Tibial nerve (tissue), 4 donors: ENCODE measurements at regions not wholly inside any gene's neighbourhood (a gene's known extent, or its start where the extent isn't known, plus 50 kb on each side); places are given as distances from the start of the nearest gene placed in this dataset.

ENCODE experiments used
- EP300 ChIP-seq, 2 donors: sonication (generic); formaldehyde crosslinking; IDR thresholded peaks; one replicate each; pipeline ENCODE4 v1.6.1; 2017; ENCODE audit warnings: antibody characterized with exemption in 2 of 2, mild to moderate bottlenecking in 1 of 2
- TF ChIP-seq, protein P1 (sequence below), 5 experiments: fragments of 200-600 bp in 3 of 5; fragments of 450-650 bp in 2 of 5; sonication (generic) in 3 of 5; IDR thresholded peaks; one replicate each; pipeline ENCODE4 v1.5.1; 2016 to 2019; ENCODE audit warnings: antibody characterized with exemption in 5 of 5, mild to moderate bottlenecking in 3 of 5, moderate library complexity in 2 of 5

- TF ChIP-seq, protein P1, sequence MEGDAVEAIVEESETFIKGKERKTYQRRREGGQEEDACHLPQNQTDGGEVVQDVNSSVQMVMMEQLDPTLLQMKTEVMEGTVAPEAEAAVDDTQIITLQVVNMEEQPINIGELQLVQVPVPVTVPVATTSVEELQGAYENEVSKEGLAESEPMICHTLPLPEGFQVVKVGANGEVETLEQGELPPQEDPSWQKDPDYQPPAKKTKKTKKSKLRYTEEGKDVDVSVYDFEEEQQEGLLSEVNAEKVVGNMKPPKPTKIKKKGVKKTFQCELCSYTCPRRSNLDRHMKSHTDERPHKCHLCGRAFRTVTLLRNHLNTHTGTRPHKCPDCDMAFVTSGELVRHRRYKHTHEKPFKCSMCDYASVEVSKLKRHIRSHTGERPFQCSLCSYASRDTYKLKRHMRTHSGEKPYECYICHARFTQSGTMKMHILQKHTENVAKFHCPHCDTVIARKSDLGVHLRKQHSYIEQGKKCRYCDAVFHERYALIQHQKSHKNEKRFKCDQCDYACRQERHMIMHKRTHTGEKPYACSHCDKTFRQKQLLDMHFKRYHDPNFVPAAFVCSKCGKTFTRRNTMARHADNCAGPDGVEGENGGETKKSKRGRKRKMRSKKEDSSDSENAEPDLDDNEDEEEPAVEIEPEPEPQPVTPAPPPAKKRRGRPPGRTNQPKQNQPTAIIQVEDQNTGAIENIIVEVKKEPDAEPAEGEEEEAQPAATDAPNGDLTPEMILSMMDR (IDR thresholded peaks at IDR 0.05), result no peak
- TF ChIP-seq EP300 (IDR thresholded peaks at IDR 0.05), result no peak
These were observed 324.2 kb downstream of the MIAT start for GRCh38 chr22:26981541-26981940.
